Esophagus squamous epithelium (tissue), 4 donors: ENCODE measurements at regions not wholly inside any gene's neighbourhood (a gene's known extent, or its start where the extent isn't known, plus 50 kb on each side); places are given as distances from the start of the nearest gene placed in this dataset.

ENCODE experiments used
- POLR2A ChIP-seq, 4 donors: fragments of 450-650 bp; IDR thresholded peaks; one replicate each; pipeline ENCODE4 v1.6.1; 2017; ENCODE audit warnings: antibody characterized with exemption in 4 of 4, mild to moderate bottlenecking in 4 of 4, moderate library complexity in 3 of 4
- TF ChIP-seq, protein P1 (sequence below), 6 experiments: fragments of 450-650 bp in 4 of 6; fragments of 200-600 bp in 2 of 6; sonication (generic) in 2 of 6; IDR thresholded peaks; one replicate each; pipeline ENCODE4 v1.5.1; 2016 to 2019; ENCODE audit warnings: antibody characterized with exemption in 6 of 6, mild to moderate bottlenecking in 4 of 6, moderate library complexity in 4 of 6

DNA sequence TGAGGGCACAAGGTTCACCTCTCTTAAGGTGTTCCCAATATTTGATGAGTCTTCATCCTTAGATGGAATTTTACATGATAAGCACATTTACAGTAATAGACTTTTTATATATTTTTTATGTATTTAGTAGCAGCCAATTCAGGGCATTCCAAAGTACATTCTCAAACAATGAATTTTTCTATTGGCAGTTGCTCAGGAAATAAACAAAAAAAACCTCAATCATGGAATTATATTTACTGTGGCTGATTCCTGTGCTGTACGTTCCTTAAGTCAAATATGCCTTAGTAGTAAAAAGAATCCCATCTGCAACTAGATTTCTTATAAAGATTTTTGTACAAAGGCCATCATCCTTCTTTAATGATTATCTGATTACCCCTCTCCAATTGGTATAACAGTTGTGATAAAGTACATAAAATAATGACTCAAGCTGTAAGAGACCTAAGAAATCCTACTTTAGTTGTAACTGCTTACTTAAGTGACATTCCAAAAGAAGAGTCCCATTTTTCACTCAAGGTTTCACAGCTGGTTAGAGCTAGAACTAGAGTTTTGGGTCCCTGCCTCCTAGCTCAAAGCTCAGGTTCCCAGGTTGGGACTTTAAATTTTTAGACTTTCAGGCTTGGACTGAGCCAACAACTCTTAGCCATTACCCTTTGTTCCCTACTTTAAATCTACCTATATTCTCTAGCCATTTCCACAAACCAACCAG is 152.7 kb downstream of the FHIP1A start:
- TF ChIP-seq, protein P1, sequence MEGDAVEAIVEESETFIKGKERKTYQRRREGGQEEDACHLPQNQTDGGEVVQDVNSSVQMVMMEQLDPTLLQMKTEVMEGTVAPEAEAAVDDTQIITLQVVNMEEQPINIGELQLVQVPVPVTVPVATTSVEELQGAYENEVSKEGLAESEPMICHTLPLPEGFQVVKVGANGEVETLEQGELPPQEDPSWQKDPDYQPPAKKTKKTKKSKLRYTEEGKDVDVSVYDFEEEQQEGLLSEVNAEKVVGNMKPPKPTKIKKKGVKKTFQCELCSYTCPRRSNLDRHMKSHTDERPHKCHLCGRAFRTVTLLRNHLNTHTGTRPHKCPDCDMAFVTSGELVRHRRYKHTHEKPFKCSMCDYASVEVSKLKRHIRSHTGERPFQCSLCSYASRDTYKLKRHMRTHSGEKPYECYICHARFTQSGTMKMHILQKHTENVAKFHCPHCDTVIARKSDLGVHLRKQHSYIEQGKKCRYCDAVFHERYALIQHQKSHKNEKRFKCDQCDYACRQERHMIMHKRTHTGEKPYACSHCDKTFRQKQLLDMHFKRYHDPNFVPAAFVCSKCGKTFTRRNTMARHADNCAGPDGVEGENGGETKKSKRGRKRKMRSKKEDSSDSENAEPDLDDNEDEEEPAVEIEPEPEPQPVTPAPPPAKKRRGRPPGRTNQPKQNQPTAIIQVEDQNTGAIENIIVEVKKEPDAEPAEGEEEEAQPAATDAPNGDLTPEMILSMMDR (IDR thresholded peaks at IDR 0.05) = no peak
- no peak for TF ChIP-seq POLR2A (IDR thresholded peaks at IDR 0.05)
